ENCODE measurements at regions not wholly inside any gene's neighbourhood (a gene's known extent, or its start where the extent isn't known, plus 50 kb on each side); places are given as distances from the start of the nearest gene placed in this dataset.

- no peak for DNase-seq (ENCODE audit: low read depth)
Observed at GRCh38 chr2:226680719-226681118, 118.9 kb downstream of the IRS1 start.

GRCh38 chr2:226679389-226680065, 120.1 kb downstream of the IRS1 start:
- DNase-seq (ENCODE audit: low read depth) = no peak

GRCh38 chr2:226678422-226678821, 121.2 kb downstream of the IRS1 start:
- no peak for DNase-seq (ENCODE audit: low read depth)

GRCh38 chr2:226677080-226677479, 122.5 kb downstream of the IRS1 start:
- DNase-seq (ENCODE audit: low read depth) = no peak

GRCh38 chr2:226676618-226677017, 123.0 kb downstream of the IRS1 start:
- no peak for DNase-seq (ENCODE audit: low read depth)

- DNase-seq (ENCODE audit: low read depth) = peak; percentile 46
Observed at GRCh38 chr2:226674123-226674522, 125.5 kb downstream of the IRS1 start.

- DNase-seq (ENCODE audit: low read depth) = peak; percentile 98
Observed at GRCh38 chr2:226673314-226673723, 126.3 kb downstream of the IRS1 start.

GRCh38 chr2:226671141-226671676, 128.4 kb downstream of the IRS1 start:
- DNase-seq (ENCODE audit: low read depth) = no peak

GRCh38 chr2:226669905-226670304, 129.7 kb downstream of the IRS1 start:
- DNase-seq (ENCODE audit: low read depth) = no peak

- no peak for DNase-seq (ENCODE audit: low read depth)
Observed at GRCh38 chr2:226669249-226669648, 130.4 kb downstream of the IRS1 start.

GRCh38 chr2:226667736-226668135, 131.9 kb downstream of the IRS1 start:
- DNase-seq (ENCODE audit: low read depth) = no peak

GRCh38 chr2:226665306-226665831, 134.3 kb downstream of the IRS1 start:
- DNase-seq (ENCODE audit: low read depth) = no peak

GRCh38 chr2:226664661-226665060, 135.0 kb downstream of the IRS1 start:
- no peak for DNase-seq (ENCODE audit: low read depth)

- peak; percentile 72 for DNase-seq (ENCODE audit: low read depth)
Observed at GRCh38 chr2:226664140-226664539, 135.5 kb downstream of the IRS1 start.

GRCh38 chr2:226661789-226662545, 137.7 kb downstream of the IRS1 start:
- peak; percentile 95 for DNase-seq (ENCODE audit: low read depth)

- peak; percentile 88 for DNase-seq (ENCODE audit: low read depth)
Observed at GRCh38 chr2:226660526-226660925, 139.1 kb downstream of the IRS1 start.

- no peak for DNase-seq (ENCODE audit: low read depth)
Observed at GRCh38 chr2:226660124-226660523, 139.5 kb downstream of the IRS1 start.

- no peak for DNase-seq (ENCODE audit: low read depth)
Observed at GRCh38 chr2:226659410-226659809, 140.2 kb downstream of the IRS1 start.

GRCh38 chr2:226658555-226658954, 141.1 kb downstream of the IRS1 start:
- DNase-seq (ENCODE audit: low read depth) = peak; percentile 71

GRCh38 chr2:226657340-226658053, 142.1 kb downstream of the IRS1 start:
- DNase-seq (ENCODE audit: low read depth) = no peak

- peak; percentile 56 for DNase-seq (ENCODE audit: low read depth)
Observed at GRCh38 chr2:226656367-226656766, 143.3 kb downstream of the IRS1 start.

GRCh38 chr2:226655871-226656270, 143.7 kb downstream of the IRS1 start:
- DNase-seq (ENCODE audit: low read depth) = peak; percentile 65
